GM19193 (cell line): ENCODE measurements at regions not wholly inside any gene's neighbourhood (a gene's known extent, or its start where the extent isn't known, plus 50 kb on each side); places are given as distances from the start of the nearest gene placed in this dataset.

ENCODE experiments used
- POLR2A ChIP-seq: IDR thresholded peaks from 4 replicates; pipeline ENCODE4 v1.6.1; 2011; ENCODE audit not compliant: insufficient read depth, insufficient read length; ENCODE audit errors: extremely low read depth

GRCh38 chr13:44273991-44274770, 99.4 kb upstream of the SERP2 start:
- no peak for TF ChIP-seq POLR2A

GRCh38 chr13:44274771-44275205, 98.8 kb upstream of the SERP2 start:
- no peak for TF ChIP-seq POLR2A

GRCh38 chr13:44275381-44275780, 98.2 kb upstream of the SERP2 start:
- no peak for TF ChIP-seq POLR2A

GRCh38 chr13:44276061-44276460, 97.6 kb upstream of the SERP2 start:
- TF ChIP-seq POLR2A = no peak

- no peak for TF ChIP-seq POLR2A
These were observed 96.2 kb upstream of the SERP2 start for GRCh38 chr13:44277459-44277858.

- TF ChIP-seq POLR2A = no peak
These were observed 95.5 kb upstream of the SERP2 start for GRCh38 chr13:44278166-44278565.

GRCh38 chr13:44280456-44280855, 93.2 kb upstream of the SERP2 start:
- no peak for TF ChIP-seq POLR2A

- no peak for TF ChIP-seq POLR2A
These were observed 92.2 kb upstream of the SERP2 start for GRCh38 chr13:44281252-44282000.

GRCh38 chr13:44283600-44283999, 90.0 kb upstream of the SERP2 start:
- TF ChIP-seq POLR2A = no peak

GRCh38 chr13:44287958-44288357, 85.7 kb upstream of the SERP2 start:
- no peak for TF ChIP-seq POLR2A

GRCh38 chr13:44292545-44292944, 81.1 kb upstream of the SERP2 start:
- no peak for TF ChIP-seq POLR2A

GRCh38 chr13:44293374-44293773, 80.2 kb upstream of the SERP2 start:
- no peak for TF ChIP-seq POLR2A

GRCh38 chr13:44293908-44294735, 79.5 kb upstream of the SERP2 start:
- TF ChIP-seq POLR2A = no peak

GRCh38 chr13:44294876-44295275, 78.7 kb upstream of the SERP2 start:
- TF ChIP-seq POLR2A = no peak

- TF ChIP-seq POLR2A = no peak
These were observed 76.8 kb upstream of the SERP2 start for GRCh38 chr13:44296856-44297255.
